ENCODE measurements at regions not wholly inside any gene's neighbourhood (a gene's known extent, or its start where the extent isn't known, plus 50 kb on each side); places are given as distances from the start of the nearest gene placed in this dataset.

DNA sequence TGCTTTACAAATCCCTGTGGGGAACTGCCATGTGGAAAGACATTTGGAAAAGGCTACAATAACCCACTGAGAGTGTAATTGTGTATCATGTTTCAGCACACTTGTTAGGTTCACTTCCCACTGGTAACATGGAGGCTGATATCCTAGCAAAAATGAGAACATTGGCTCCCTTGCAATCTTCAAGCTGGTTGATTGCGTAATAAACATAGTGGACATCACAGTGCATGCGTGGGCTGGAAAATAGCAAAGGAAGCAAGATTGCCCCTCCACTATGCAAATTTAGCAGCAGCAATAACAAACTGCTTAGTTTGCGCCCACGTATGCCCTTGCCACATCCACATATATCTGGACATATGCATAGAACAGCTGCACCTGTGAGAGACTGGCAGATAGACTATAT lies 410.2 kb downstream of the MEI4 start:
- no peak for ATAC-seq

More for the DNA sequence above, 410.2 kb downstream of the MEI4 start:
- TF ChIP-seq ZNF114 (CRISPR knock-in tag; IDR thresholded peaks at IDR 0.05) (no peak), CREB1 (CRISPR knock-in tag; IDR thresholded peaks at IDR 0.05; ENCODE audit: low read depth) (no peak), JUNB (IDR thresholded peaks at IDR 0.05; ENCODE audit: unreplicated experiment) (no peak), STAT1 (IDR thresholded peaks at IDR 0.05; ENCODE audit: unreplicated experiment) (no peak), NANOG (IDR thresholded peaks at IDR 0.05; ENCODE audit: borderline replicate concordance) (no peak), EZH2 (IDR thresholded peaks at IDR 0.05; ENCODE audit: low read depth, unreplicated experiment) (no peak), EZH2phosphoT487 (IDR thresholded peaks at IDR 0.05; ENCODE audit: unreplicated experiment) (no peak), ZNF331 (CRISPR knock-in tag; IDR thresholded peaks at IDR 0.05; ENCODE audit: low read depth) (no peak), POLR2AphosphoS5 (IDR thresholded peaks at IDR 0.05; ENCODE audit: low read depth) (no peak)
- TF ChIP-seq, protein P1, sequence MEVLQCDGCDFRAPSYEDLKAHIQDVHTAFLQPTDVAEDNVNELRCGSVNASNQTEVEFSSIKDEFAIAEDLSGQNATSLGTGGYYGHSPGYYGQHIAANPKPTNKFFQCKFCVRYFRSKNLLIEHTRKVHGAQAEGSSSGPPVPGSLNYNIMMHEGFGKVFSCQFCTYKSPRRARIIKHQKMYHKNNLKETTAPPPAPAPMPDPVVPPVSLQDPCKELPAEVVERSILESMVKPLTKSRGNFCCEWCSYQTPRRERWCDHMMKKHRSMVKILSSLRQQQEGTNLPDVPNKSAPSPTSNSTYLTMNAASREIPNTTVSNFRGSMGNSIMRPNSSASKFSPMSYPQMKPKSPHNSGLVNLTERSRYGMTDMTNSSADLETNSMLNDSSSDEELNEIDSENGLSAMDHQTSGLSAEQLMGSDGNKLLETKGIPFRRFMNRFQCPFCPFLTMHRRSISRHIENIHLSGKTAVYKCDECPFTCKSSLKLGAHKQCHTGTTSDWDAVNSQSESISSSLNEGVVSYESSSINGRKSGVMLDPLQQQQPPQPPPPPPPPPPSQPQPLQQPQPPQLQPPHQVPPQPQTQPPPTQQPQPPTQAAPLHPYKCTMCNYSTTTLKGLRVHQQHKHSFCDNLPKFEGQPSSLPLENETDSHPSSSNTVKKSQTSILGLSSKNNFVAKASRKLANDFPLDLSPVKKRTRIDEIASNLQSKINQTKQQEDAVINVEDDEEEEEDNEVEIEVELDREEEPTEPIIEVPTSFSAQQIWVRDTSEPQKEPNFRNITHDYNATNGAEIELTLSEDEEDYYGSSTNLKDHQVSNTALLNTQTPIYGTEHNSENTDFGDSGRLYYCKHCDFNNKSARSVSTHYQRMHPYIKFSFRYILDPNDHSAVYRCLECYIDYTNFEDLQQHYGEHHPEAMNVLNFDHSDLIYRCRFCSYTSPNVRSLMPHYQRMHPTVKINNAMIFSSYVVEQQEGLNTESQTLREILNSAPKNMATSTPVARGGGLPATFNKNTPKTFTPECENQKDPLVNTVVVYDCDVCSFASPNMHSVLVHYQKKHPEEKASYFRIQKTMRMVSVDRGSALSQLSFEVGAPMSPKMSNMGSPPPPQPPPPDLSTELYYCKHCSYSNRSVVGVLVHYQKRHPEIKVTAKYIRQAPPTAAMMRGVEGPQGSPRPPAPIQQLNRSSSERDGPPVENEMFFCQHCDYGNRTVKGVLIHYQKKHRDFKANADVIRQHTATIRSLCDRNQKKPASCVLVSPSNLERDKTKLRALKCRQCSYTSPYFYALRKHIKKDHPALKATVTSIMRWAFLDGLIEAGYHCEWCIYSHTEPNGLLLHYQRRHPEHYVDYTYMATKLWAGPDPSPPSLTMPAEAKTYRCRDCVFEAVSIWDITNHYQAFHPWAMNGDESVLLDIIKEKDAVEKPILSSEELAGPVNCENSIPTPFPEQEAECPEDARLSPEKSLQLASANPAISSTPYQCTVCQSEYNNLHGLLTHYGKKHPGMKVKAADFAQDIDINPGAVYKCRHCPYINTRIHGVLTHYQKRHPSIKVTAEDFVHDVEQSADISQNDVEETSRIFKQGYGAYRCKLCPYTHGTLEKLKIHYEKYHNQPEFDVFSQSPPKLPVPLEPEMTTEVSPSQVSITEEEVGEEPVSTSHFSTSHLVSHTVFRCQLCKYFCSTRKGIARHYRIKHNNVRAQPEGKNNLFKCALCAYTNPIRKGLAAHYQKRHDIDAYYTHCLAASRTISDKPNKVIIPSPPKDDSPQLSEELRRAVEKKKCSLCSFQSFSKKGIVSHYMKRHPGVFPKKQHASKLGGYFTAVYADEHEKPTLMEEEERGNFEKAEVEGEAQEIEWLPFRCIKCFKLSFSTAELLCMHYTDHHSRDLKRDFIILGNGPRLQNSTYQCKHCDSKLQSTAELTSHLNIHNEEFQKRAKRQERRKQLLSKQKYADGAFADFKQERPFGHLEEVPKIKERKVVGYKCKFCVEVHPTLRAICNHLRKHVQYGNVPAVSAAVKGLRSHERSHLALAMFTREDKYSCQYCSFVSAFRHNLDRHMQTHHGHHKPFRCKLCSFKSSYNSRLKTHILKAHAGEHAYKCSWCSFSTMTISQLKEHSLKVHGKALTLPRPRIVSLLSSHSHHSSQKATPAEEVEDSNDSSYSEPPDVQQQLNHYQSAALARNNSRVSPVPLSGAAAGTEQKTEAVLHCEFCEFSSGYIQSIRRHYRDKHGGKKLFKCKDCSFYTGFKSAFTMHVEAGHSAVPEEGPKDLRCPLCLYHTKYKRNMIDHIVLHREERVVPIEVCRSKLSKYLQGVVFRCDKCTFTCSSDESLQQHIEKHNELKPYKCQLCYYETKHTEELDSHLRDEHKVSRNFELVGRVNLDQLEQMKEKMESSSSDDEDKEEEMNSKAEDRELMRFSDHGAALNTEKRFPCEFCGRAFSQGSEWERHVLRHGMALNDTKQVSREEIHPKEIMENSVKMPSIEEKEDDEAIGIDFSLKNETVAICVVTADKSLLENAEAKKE (CRISPR knock-in tag; IDR thresholded peaks at IDR 0.05), result no peak
- TF ChIP-seq, protein P2, sequence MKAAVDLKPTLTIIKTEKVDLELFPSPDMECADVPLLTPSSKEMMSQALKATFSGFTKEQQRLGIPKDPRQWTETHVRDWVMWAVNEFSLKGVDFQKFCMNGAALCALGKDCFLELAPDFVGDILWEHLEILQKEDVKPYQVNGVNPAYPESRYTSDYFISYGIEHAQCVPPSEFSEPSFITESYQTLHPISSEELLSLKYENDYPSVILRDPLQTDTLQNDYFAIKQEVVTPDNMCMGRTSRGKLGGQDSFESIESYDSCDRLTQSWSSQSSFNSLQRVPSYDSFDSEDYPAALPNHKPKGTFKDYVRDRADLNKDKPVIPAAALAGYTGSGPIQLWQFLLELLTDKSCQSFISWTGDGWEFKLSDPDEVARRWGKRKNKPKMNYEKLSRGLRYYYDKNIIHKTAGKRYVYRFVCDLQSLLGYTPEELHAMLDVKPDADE (IDR thresholded peaks at IDR 0.05), result no peak
- TF ChIP-seq, protein P3, sequence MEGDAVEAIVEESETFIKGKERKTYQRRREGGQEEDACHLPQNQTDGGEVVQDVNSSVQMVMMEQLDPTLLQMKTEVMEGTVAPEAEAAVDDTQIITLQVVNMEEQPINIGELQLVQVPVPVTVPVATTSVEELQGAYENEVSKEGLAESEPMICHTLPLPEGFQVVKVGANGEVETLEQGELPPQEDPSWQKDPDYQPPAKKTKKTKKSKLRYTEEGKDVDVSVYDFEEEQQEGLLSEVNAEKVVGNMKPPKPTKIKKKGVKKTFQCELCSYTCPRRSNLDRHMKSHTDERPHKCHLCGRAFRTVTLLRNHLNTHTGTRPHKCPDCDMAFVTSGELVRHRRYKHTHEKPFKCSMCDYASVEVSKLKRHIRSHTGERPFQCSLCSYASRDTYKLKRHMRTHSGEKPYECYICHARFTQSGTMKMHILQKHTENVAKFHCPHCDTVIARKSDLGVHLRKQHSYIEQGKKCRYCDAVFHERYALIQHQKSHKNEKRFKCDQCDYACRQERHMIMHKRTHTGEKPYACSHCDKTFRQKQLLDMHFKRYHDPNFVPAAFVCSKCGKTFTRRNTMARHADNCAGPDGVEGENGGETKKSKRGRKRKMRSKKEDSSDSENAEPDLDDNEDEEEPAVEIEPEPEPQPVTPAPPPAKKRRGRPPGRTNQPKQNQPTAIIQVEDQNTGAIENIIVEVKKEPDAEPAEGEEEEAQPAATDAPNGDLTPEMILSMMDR (conservative IDR thresholded peaks at IDR 0.05; ENCODE audit: low read depth in 2 of 2), result no peak
- TF ChIP-seq, protein P4, sequence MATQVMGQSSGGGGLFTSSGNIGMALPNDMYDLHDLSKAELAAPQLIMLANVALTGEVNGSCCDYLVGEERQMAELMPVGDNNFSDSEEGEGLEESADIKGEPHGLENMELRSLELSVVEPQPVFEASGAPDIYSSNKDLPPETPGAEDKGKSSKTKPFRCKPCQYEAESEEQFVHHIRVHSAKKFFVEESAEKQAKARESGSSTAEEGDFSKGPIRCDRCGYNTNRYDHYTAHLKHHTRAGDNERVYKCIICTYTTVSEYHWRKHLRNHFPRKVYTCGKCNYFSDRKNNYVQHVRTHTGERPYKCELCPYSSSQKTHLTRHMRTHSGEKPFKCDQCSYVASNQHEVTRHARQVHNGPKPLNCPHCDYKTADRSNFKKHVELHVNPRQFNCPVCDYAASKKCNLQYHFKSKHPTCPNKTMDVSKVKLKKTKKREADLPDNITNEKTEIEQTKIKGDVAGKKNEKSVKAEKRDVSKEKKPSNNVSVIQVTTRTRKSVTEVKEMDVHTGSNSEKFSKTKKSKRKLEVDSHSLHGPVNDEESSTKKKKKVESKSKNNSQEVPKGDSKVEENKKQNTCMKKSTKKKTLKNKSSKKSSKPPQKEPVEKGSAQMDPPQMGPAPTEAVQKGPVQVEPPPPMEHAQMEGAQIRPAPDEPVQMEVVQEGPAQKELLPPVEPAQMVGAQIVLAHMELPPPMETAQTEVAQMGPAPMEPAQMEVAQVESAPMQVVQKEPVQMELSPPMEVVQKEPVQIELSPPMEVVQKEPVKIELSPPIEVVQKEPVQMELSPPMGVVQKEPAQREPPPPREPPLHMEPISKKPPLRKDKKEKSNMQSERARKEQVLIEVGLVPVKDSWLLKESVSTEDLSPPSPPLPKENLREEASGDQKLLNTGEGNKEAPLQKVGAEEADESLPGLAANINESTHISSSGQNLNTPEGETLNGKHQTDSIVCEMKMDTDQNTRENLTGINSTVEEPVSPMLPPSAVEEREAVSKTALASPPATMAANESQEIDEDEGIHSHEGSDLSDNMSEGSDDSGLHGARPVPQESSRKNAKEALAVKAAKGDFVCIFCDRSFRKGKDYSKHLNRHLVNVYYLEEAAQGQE (IDR thresholded peaks at IDR 0.05; ENCODE audit: unreplicated experiment), result no peak
- DNase-seq (ENCODE audit: low spot score), result no peak
- H3K36me3 Mint-ChIP-seq (ENCODE audit: low read depth), result no peaks in the 10 kb centered on the region
- Histone ChIP-seq H3F3A (replicated peaks; ENCODE audit: low read depth) (no peaks in the 10 kb centered on the region), H4K20me1 (replicated peaks; ENCODE audit: insufficient read depth) (no peaks in the 10 kb centered on the region), H3K4me1 (ENCODE audit: insufficient read depth) (no peaks in the 10 kb centered on the region), H3K4me2 (no peak overlapping the region), H2AFZ (no peak overlapping the region), H3K79me2 (replicated peaks; ENCODE audit: insufficient read depth) (no peaks in the 10 kb centered on the region), H3K9me2 (ENCODE audit: insufficient read depth) (no peaks in the 10 kb centered on the region; the same call in 1 of the 2 replicates), H3K36me3 (ENCODE audit: insufficient read depth) (no peaks in the 10 kb centered on the region), H3K4me3 (no peak overlapping the region), H3K27me3 (ENCODE audit: insufficient read depth) (no peaks in the 10 kb centered on the region), H3K27ac (ENCODE audit: low read depth) (no peak overlapping the region)
- no peaks in the 10 kb centered on the region for H3K27me3 Mint-ChIP-seq (ENCODE audit: insufficient read depth, low read depth, poor library complexity)
- H3K9me3 Mint-ChIP-seq, result no peaks in the 10 kb centered on the region
- no peak overlapping the region for H3K4me3 Mint-ChIP-seq
- H3K4me1 Mint-ChIP-seq, result no peaks in the 10 kb centered on the region
- H3K27ac Mint-ChIP-seq, result no peak overlapping the region

Data from GM23338 (cell line).